Neural progenitor cell (in vitro differentiated cells): ENCODE measurements at regions not wholly inside any gene's neighbourhood (a gene's known extent, or its start where the extent isn't known, plus 50 kb on each side); places are given as distances from the start of the nearest gene placed in this dataset.

ENCODE experiments used
- EZH2 ChIP-seq: fragments of 200-600 bp; sonication (generic); IDR thresholded peaks from 2 replicates; pipeline ENCODE4 v1.6.1; 2017; ENCODE audit warnings: antibody characterized with exemption, mild to moderate bottlenecking, moderate library complexity
- EZH2phosphoT487 ChIP-seq: fragments of 200-600 bp; sonication (generic); IDR thresholded peaks from 2 replicates; pipeline ENCODE4 v1.6.1; 2017; ENCODE audit warnings: antibody characterized with exemption
- TF ChIP-seq, protein P1 (sequence below): fragments of 200-600 bp; sonication (generic); IDR thresholded peaks from 2 replicates; pipeline ENCODE4 v1.5.1; 2017; ENCODE audit warnings: antibody characterized with exemption, mild to moderate bottlenecking

DNA sequence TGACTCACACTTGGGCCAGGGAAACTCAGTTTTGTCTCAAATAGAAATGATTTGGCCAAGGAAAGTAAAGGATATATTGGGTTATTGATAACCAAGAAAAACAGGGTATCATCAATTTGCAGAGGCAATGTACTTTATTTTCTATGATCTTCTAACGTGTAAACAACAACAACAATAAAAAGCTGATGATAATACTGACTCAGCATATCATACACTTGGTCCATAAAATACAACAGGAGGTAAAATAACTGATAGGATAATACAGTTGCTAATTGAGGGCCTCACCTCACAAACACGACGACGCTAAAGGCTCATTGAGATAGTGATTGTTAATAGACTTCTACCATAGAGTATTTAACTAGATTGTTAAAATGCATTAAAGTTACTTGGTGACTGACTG lies 774.0 kb upstream of the NOVA1 start:
- TF ChIP-seq, protein P1, sequence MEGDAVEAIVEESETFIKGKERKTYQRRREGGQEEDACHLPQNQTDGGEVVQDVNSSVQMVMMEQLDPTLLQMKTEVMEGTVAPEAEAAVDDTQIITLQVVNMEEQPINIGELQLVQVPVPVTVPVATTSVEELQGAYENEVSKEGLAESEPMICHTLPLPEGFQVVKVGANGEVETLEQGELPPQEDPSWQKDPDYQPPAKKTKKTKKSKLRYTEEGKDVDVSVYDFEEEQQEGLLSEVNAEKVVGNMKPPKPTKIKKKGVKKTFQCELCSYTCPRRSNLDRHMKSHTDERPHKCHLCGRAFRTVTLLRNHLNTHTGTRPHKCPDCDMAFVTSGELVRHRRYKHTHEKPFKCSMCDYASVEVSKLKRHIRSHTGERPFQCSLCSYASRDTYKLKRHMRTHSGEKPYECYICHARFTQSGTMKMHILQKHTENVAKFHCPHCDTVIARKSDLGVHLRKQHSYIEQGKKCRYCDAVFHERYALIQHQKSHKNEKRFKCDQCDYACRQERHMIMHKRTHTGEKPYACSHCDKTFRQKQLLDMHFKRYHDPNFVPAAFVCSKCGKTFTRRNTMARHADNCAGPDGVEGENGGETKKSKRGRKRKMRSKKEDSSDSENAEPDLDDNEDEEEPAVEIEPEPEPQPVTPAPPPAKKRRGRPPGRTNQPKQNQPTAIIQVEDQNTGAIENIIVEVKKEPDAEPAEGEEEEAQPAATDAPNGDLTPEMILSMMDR: no peak
- no peak for TF ChIP-seq EZH2phosphoT487
- no peak for TF ChIP-seq EZH2
